ENCODE measurements at regions not wholly inside any gene's neighbourhood (a gene's known extent, or its start where the extent isn't known, plus 50 kb on each side); places are given as distances from the start of the nearest gene placed in this dataset.

DNA sequence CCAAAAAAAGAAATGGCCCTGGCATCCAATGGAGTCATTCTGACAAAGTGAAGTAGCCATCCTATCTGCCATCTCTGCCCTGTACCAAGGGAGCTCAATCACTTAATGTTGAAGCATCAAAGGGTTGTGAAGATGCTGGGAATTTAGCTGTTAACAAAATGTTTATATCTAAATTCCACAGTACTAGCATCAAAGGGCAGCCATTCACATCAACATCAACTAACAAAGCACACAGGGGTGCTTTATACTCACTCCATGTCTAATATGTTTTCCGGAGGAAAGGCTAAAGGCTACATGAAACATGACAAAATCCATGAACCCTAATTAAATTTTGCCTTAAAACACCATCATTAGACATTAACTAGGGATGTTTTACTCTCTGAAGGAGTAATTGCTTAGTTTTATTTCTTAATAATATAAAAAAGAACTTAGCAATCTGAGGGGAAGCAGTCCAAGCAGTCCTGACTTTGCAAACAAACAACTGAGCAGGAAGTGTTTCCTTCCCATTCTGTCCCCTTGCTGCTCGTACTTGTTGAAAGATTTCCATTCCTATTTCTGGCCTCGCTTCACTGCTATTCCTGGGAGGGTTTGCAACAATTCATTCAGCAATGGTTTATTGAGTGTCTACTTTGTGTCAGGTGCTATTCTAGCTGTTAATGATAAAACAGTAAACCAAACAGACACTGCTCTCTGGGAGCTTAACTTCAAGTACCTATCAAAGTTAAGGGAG, 208.6 kb upstream of the SLC7A11 start:
- TF ChIP-seq, protein P1, sequence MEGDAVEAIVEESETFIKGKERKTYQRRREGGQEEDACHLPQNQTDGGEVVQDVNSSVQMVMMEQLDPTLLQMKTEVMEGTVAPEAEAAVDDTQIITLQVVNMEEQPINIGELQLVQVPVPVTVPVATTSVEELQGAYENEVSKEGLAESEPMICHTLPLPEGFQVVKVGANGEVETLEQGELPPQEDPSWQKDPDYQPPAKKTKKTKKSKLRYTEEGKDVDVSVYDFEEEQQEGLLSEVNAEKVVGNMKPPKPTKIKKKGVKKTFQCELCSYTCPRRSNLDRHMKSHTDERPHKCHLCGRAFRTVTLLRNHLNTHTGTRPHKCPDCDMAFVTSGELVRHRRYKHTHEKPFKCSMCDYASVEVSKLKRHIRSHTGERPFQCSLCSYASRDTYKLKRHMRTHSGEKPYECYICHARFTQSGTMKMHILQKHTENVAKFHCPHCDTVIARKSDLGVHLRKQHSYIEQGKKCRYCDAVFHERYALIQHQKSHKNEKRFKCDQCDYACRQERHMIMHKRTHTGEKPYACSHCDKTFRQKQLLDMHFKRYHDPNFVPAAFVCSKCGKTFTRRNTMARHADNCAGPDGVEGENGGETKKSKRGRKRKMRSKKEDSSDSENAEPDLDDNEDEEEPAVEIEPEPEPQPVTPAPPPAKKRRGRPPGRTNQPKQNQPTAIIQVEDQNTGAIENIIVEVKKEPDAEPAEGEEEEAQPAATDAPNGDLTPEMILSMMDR (conservative IDR thresholded peaks at IDR 0.05) = no peak
- H3K27ac ChIP-seq = no peak overlapping the region

DNA sequence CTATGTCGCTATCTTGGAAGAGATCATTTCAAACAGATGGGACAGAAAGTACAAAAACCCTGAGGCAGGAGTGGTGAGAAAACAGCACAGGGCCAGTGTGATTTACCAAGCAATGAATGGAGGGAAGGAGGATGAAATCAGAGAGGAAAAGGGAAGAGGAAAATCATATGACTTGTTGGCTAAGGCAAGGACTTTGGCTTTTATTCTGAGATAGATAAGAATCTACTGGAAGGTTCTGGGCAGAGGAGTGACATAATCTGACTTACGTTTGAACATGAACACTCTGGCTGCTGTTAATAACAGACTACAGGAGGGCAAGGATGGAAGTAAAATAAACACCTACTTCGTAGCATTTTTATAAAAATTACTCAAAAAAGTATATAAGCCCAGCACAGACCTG, 207.8 kb upstream of the SLC7A11 start:
- no peak overlapping the region for H3K27ac ChIP-seq
- TF ChIP-seq, protein P1 (conservative IDR thresholded peaks at IDR 0.05) = no peak

DNA sequence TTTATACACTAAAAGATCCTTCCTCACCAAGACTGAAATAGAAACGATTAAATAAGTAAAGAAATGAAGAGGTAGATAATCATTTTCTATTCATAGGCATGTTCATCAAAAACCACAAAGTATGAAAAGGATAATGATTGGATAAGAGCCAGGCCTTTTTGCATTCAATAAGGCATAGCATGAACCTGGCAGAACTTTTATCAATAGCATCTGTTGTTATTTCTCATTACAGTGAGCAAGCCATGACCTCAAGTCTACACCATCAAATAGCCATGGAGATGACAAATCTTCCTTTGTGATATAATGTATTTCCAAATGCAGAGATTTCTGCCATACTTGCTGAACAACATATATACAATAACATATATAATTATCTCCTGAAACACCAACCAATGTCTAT, 206.0 kb upstream of the SLC7A11 start:
- no peak overlapping the region for H3K27ac ChIP-seq
- TF ChIP-seq, protein P1 (conservative IDR thresholded peaks at IDR 0.05) = no peak

DNA sequence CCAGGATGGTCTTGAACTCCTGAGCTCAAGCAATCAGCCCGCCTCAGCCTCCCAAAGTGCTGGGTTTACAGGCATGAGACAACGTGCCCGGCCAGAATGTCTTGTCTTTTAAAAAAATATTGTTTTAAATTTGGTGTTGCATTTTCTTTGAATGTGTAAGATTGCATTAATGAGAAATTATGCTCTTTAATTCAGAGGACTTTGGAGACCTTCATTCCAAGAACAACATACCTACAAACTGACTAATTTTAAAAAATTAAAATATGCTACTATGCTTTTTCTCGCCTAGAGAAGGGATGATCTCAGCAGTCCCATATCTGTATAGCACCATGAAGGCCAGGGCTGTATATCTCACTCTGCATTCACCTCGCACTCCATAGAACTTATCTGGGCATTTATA, 204.3 kb upstream of the SLC7A11 start:
- H3K27ac ChIP-seq = no peak overlapping the region
- TF ChIP-seq, protein P1 (conservative IDR thresholded peaks at IDR 0.05) = no peak

DNA sequence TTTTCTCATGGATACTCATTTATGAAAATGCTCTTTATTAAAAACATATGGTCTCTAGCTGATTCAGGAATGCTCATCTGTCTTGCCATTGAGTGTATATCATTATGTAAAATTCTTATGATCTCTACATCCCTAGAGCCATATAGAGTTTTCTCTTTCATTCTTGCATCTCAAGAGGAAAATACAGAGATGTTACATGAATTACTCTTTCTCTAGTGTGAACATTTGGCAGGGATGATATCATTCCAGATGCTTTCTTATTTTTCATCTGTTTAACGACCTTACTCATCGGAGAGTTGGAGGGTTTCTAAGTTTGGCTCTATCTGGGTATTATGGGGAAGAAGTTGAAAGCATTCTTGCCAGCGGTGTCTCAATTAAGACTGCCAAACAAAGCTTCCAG, 202.9 kb upstream of the SLC7A11 start:
- TF ChIP-seq, protein P1 (conservative IDR thresholded peaks at IDR 0.05) = no peak
- no peak overlapping the region for H3K27ac ChIP-seq

DNA sequence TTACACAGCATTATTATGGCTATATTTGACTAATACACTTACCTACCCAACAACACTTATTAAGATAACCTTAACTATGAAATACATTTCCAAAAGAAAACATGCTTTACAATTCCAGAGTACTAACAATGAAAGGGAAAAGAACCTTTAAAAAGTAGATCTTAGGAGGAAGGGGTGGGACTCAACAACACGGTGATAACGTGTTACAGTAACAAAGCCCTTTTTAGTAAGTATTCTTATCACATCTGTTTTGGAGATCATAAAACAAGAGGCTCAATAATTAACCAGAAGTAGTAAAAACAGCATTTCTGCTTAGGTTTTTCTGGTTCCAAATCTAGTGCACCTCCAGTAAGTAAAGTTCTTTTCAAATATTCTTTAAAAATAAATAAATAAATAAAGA, 202.1 kb upstream of the SLC7A11 start:
- TF ChIP-seq, protein P1 (conservative IDR thresholded peaks at IDR 0.05) = no peak
- H3K27ac ChIP-seq = no peak overlapping the region

DNA sequence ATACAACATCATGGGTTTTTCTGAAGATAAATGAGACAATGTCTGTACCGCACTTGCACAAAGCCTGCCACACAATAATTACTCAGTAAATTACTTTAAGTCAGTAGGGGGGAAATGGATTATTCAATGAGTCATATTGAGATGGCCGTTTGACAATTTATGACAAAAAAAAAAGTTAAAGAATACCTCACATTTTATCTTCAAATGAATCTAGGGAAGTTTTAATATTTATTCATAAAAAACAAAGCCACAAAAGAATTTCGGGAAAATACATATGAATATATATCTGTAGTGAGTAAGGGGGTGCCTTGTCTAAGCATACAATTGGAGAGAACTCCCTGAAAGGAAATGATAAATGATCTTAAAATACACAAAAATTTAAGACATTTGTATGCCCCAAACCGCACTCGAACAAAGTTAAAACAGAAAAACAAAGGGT, 197.0 kb upstream of the SLC7A11 start:
- TF ChIP-seq, protein P1 (conservative IDR thresholded peaks at IDR 0.05) = no peak
- no peak overlapping the region for H3K27ac ChIP-seq

Measured in VCaP (cell line).